ENCODE measurements at regions not wholly inside any gene's neighbourhood (a gene's known extent, or its start where the extent isn't known, plus 50 kb on each side); places are given as distances from the start of the nearest gene placed in this dataset.

- Histone ChIP-seq H3K4me1 (no peaks in the 10 kb centered on the region), H3K4me3 (ENCODE audit: low read depth, low read length) (no peak overlapping the region), H3K36me3 (no peaks in the 10 kb centered on the region), H3K9me3 (no peaks in the 10 kb centered on the region), H3K27me3 (no peaks in the 10 kb centered on the region)
- DNase-seq = no peak
- no peak for TF ChIP-seq CTCF (IDR thresholded peaks at IDR 0.05; ENCODE audit: low read depth, low read length)
Measured at GRCh38 chr1:60583696-60584095, 498.7 kb upstream of the NFIA start.

DNA sequence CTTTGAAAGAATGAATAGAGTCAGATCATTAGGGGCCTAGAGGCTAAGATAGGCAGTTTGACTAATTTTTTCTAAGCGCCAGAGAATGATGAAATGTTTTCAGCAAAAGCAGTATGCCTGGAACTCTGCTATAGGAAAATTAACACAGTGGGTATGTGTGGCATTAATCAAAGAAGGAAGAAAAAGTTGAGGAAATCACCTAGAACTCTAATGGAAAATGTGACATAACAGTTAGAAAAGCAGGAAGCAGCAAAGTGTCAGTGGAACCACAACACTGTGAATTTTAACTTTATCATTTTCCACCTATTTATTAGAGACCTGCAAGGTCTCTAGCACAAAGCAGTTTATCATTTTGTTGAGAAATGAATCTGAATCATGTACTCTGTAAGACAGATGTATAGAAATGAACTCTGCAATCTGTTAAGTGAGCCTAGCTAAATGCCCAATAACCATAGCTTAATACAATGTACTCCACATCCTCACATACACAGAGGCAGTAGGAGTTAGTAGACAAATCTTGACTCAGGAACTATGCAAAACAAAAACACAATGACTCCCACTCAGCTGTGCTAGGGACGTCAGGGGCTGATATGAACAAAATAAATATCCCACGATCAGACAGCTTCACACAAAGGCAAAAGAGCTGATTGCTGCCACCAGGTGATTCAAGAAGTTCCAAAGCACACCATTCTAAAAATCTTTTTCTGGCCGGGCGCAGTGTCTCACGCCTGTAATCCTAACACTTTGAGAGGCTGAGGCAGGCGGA lies 500.7 kb upstream of the NFIA start:
- Histone ChIP-seq H3K9me3 (no peaks in the 10 kb centered on the region), H3K36me3 (no peaks in the 10 kb centered on the region), H3K4me1 (no peaks in the 10 kb centered on the region), H3K27me3 (no peaks in the 10 kb centered on the region), H3K4me3 (ENCODE audit: low read depth, low read length) (no peak overlapping the region)
- TF ChIP-seq CTCF (IDR thresholded peaks at IDR 0.05; ENCODE audit: low read depth, low read length) = no peak
- no peak for DNase-seq

DNA sequence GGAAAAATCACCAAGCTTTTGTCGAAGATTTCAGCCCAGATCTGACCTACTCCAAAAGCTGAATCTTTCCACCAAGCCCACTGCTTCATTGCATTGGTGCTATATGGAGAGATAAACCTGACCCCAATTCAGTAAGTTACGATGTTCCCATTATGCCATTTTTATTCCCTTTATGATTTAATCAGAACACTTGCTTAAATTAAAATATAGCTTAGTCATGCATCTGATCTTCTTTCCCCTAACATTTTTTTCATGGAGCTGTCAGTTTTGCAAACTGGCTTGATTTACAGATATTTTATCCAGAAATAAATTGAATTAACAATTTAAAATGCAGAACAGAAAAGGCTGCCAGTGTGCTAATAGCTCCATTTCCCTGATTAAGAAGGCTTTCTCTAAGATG lies 503.5 kb upstream of the C1orf87 start:
- H3K4me3 ChIP-seq (ENCODE audit: low read depth, low read length) = no peak overlapping the region

GRCh38 chr1:60575326-60575977 lies 501.9 kb upstream of the C1orf87 start:
- no peaks in the 10 kb centered on the region for H3K36me3 ChIP-seq
- DNase-seq = no peak
- no peaks in the 10 kb centered on the region for H3K4me1 ChIP-seq
- no peak for TF ChIP-seq CTCF (IDR thresholded peaks at IDR 0.05; ENCODE audit: low read depth, low read length)
- no peaks in the 10 kb centered on the region for H3K27me3 ChIP-seq
- no peaks in the 10 kb centered on the region for H3K9me3 ChIP-seq
- no peak overlapping the region for H3K4me3 ChIP-seq (ENCODE audit: low read depth, low read length)

More for the DNA sequence above, 503.5 kb upstream of the C1orf87 start:
- TF ChIP-seq CTCF (IDR thresholded peaks at IDR 0.05; ENCODE audit: low read depth, low read length) = no peak
- H3K36me3 ChIP-seq = no peaks in the 10 kb centered on the region
- no peaks in the 10 kb centered on the region for H3K4me1 ChIP-seq
- H3K27me3 ChIP-seq = no peaks in the 10 kb centered on the region
- H3K9me3 ChIP-seq = no peaks in the 10 kb centered on the region
- no peak for DNase-seq

DNA sequence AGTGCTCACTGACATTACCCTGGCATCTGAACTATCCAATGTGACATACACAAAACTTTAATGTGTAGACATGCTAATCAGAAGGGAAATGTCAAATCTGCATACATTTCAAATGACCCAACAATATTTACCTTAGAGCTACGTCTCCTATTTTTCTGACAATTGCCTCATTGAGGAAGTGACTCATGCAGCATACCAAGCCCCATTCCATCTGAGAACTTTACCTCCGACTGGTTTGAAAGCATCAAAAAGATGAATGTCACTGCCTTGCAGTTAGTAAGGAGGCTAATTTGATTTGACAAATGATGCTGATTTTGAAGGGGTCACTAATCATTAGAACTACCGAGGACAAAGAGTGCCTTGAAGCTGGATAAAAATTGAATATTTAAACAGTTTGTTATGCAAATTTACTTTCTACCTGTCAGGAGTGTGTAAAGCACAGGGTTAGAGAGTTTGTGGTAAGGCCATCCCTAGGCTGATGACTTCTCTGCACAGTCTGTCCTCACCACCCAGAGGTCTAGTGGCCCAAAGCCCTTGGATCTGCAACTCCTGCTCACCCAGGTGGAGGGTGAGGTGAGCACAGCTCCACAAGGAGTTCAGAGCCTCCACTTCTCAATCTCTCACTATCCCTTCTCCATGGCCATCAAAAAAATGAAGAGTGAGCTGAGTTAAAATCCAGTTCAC lies 500.3 kb upstream of the C1orf87 start:
- H3K4me3 ChIP-seq (ENCODE audit: low read depth, low read length) = no peak overlapping the region
- no peaks in the 10 kb centered on the region for H3K36me3 ChIP-seq
- H3K4me1 ChIP-seq = no peaks in the 10 kb centered on the region
- no peaks in the 10 kb centered on the region for H3K9me3 ChIP-seq
- no peaks in the 10 kb centered on the region for H3K27me3 ChIP-seq
- no peak for TF ChIP-seq CTCF (IDR thresholded peaks at IDR 0.05; ENCODE audit: low read depth, low read length)
- DNase-seq = no peak

DNA sequence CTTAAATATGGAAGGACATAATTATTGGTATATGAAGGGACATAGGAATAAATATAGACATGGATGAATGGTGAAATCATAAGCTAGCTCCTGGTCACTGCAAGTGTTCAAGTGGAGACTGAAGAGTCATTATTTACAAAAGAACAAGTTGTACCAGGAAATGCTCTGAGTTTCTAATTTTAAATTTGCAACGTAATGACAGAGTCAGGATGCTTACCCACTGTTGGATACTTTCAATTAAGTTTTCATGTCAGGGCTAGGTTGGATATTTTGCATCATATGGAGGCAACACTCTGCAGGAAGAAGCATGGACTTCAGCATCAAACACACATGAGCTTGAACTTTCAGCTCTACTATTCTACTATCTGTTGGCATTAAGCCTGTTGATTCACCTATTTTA lies 499.6 kb upstream of the C1orf87 start:
- no peak for DNase-seq
- H3K4me3 ChIP-seq (ENCODE audit: low read depth, low read length) = no peak overlapping the region
- H3K36me3 ChIP-seq = no peaks in the 10 kb centered on the region
- no peaks in the 10 kb centered on the region for H3K27me3 ChIP-seq
- TF ChIP-seq CTCF (IDR thresholded peaks at IDR 0.05; ENCODE audit: low read depth, low read length) = no peak
- H3K4me1 ChIP-seq = no peaks in the 10 kb centered on the region
- no peaks in the 10 kb centered on the region for H3K9me3 ChIP-seq
